Endothelial cell of umbilical vein (primary cell): ENCODE measurements at regions not wholly inside any gene's neighbourhood (a gene's known extent, or its start where the extent isn't known, plus 50 kb on each side); places are given as distances from the start of the nearest gene placed in this dataset.

Experiments used
- EZH2 ChIP-seq: IDR thresholded peaks from 2 replicates; pipeline ENCODE4 v1.6.1; 2012; ENCODE audit warnings: borderline replicate concordance, low read depth, mild to moderate bottlenecking, moderate library complexity, low read length, inconsistent platforms; ENCODE audit not compliant: severe bottlenecking
- POLR2A ChIP-seq: IDR thresholded peaks from 2 replicates; pipeline ENCODE4 v1.6.1; 2012; ENCODE audit warnings: low read depth, mild to moderate bottlenecking, control low read depth, low read length
- POLR2AphosphoS5 ChIP-seq: IDR thresholded peaks from 2 replicates; pipeline ENCODE4 v1.6.1; 2012; ENCODE audit warnings: low read depth, mild to moderate bottlenecking, control low read depth, low read length, moderate library complexity; ENCODE audit not compliant: insufficient read depth
- TF ChIP-seq, protein P1 (sequence below), 2 donors: IDR thresholded peaks; 1 replicate in 1 of 2; 2 replicates in 1 of 2; pipeline ENCODE4 v1.5.1; 2011; ENCODE audit warnings: low read length in 2 of 2, mild to moderate bottlenecking in 2 of 2, moderate library complexity in 2 of 2, control low read depth in 1 of 2, inconsistent platforms in 1 of 2, low read depth in 1 of 2; ENCODE audit not compliant: insufficient read depth in 1 of 2; ENCODE audit errors: extremely low read depth in 1 of 2

- TF ChIP-seq POLR2A, result no peak
- no peak for TF ChIP-seq POLR2AphosphoS5
- TF ChIP-seq, protein P1, sequence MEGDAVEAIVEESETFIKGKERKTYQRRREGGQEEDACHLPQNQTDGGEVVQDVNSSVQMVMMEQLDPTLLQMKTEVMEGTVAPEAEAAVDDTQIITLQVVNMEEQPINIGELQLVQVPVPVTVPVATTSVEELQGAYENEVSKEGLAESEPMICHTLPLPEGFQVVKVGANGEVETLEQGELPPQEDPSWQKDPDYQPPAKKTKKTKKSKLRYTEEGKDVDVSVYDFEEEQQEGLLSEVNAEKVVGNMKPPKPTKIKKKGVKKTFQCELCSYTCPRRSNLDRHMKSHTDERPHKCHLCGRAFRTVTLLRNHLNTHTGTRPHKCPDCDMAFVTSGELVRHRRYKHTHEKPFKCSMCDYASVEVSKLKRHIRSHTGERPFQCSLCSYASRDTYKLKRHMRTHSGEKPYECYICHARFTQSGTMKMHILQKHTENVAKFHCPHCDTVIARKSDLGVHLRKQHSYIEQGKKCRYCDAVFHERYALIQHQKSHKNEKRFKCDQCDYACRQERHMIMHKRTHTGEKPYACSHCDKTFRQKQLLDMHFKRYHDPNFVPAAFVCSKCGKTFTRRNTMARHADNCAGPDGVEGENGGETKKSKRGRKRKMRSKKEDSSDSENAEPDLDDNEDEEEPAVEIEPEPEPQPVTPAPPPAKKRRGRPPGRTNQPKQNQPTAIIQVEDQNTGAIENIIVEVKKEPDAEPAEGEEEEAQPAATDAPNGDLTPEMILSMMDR (IDR thresholded peaks at IDR 0.05; ENCODE audit: extremely low read depth in 1 of 2, insufficient read depth in 1 of 2, low read depth in 1 of 2, low read length in 2 of 2), result no peak
- TF ChIP-seq EZH2, result no peak
Observed at GRCh38 chr5:123266365-123266764, 156.8 kb downstream of the CEP120 start.
